Loucy (cell line): ENCODE measurements at regions not wholly inside any gene's neighbourhood (a gene's known extent, or its start where the extent isn't known, plus 50 kb on each side); places are given as distances from the start of the nearest gene placed in this dataset.

Experiments used
- H2AFZ ChIP-seq: fragments of 200-600 bp; sonication (generic); 2 replicates; pipeline ENCODE4 v1.6.0; 2016; ENCODE audit warnings: antibody characterized with exemption, mild to moderate bottlenecking, low read length, moderate library complexity
- H3F3A ChIP-seq: fragments of 200-600 bp; 2 replicates; pipeline ENCODE4 v1.6.0; 2016; ENCODE audit warnings: antibody characterized with exemption, low read depth, mild to moderate bottlenecking
- H3K27me3 ChIP-seq: fragments of 200-600 bp; sonication (generic); 2 replicates; pipeline ENCODE4 v1.6.1; 2014; ENCODE audit warnings: low read length, mild to moderate bottlenecking; ENCODE audit not compliant: insufficient read depth, poor library complexity, severe bottlenecking
- H3K36me3 ChIP-seq: fragments of 200-600 bp; sonication (generic); 2 replicates; pipeline ENCODE4 v1.6.1; 2016; ENCODE audit warnings: low read length; ENCODE audit not compliant: insufficient read depth
- H3K4me1 ChIP-seq: fragments of 200-600 bp; sonication (generic); 2 replicates; pipeline ENCODE4 v1.5.1; 2014; ENCODE audit warnings: low read length, mild to moderate bottlenecking; ENCODE audit not compliant: insufficient read depth, poor library complexity, severe bottlenecking
- H3K4me2 ChIP-seq: fragments of 200-600 bp; sonication (generic); 2 replicates; pipeline ENCODE4 v1.6.0; 2014; ENCODE audit warnings: antibody characterized with exemption, low read length, low read depth, mild to moderate bottlenecking; ENCODE audit not compliant: poor library complexity, severe bottlenecking
- H3K4me3 ChIP-seq: fragments of 200-600 bp; sonication (generic); 2 replicates; pipeline ENCODE4 v1.5.1; 2014; ENCODE audit warnings: low read length, mild to moderate bottlenecking, mixed read lengths; ENCODE audit not compliant: poor library complexity, severe bottlenecking
- H3K79me2 ChIP-seq: fragments of 200-600 bp; sonication (generic); 2 replicates; pipeline ENCODE4 v1.6.1; 2014; ENCODE audit warnings: low read length; ENCODE audit not compliant: insufficient read depth
- H3K9ac ChIP-seq: fragments of 200-600 bp; sonication (generic); 2 replicates; pipeline ENCODE4 v1.6.0; 2014; ENCODE audit warnings: mild to moderate bottlenecking, low read depth, low read length, moderate library complexity; ENCODE audit not compliant: poor library complexity, severe bottlenecking
- H3K9me2 ChIP-seq: fragments of 200-600 bp; sonication (generic); replicated peaks from 2 replicates; pipeline ENCODE4 v1.6.1; 2016; ENCODE audit warnings: low read depth, low read length, mixed read lengths
- H3K9me3 ChIP-seq: fragments of 200-600 bp; sonication (generic); 2 replicates; pipeline ENCODE4 v1.6.1; 2014; ENCODE audit warnings: mild to moderate bottlenecking, antibody characterized with exemption, low read length, low read depth; ENCODE audit not compliant: insufficient read depth
- H4K20me1 ChIP-seq: fragments of 200-600 bp; sonication (generic); 2 replicates; pipeline ENCODE4 v1.6.0; 2014; ENCODE audit warnings: antibody characterized with exemption, low read length, mild to moderate bottlenecking; ENCODE audit not compliant: insufficient read depth, poor library complexity, severe bottlenecking
- CTCF ChIP-seq: fragments of 200-600 bp; sonication (generic); conservative IDR thresholded peaks from 2 replicates; pipeline ENCODE4 v1.5.1; 2014; ENCODE audit warnings: mild to moderate bottlenecking, antibody characterized with exemption, low read length
- EZH2phosphoT487 ChIP-seq: fragments of 200-600 bp; IDR thresholded peaks from 2 replicates; pipeline ENCODE4 v1.6.1; 2018; ENCODE audit warnings: antibody characterized with exemption, mild to moderate bottlenecking, moderate library complexity, borderline replicate concordance

- Histone ChIP-seq H3K36me3 (no peaks in the 10 kb centered on the region), H3K9ac (no peak overlapping the region)
Observed at GRCh38 chr19:31902821-31903220, 442.6 kb upstream of the ZNF507 start.

GRCh38 chr19:31903979-31904378 is 441.4 kb upstream of the ZNF507 start:
- no peaks in the 10 kb centered on the region for H3K4me1 ChIP-seq
- no peaks in the 10 kb centered on the region for H3K79me2 ChIP-seq
- H2AFZ ChIP-seq, result no peak overlapping the region
- no peak overlapping the region for H3K9ac ChIP-seq
- no peaks in the 10 kb centered on the region for H3K27me3 ChIP-seq
- H3F3A ChIP-seq, result no peaks in the 10 kb centered on the region
- no peaks in the 10 kb centered on the region for H4K20me1 ChIP-seq
- no peaks in the 10 kb centered on the region for H3K36me3 ChIP-seq
- TF ChIP-seq CTCF (no peak), EZH2phosphoT487 (no peak)
- H3K4me3 ChIP-seq, result no peak overlapping the region
- peaks cover 5% of the 10 kb centered on the region; the same call in 1 of the 2 replicates for H3K9me3 ChIP-seq
- no peaks in the 10 kb centered on the region for H3K9me2 ChIP-seq
- H3K4me2 ChIP-seq, result no peak overlapping the region

More at GRCh38 chr19:31902821-31903220, 442.6 kb upstream of the ZNF507 start:
- Histone ChIP-seq H3K9me3 (peaks cover 5% of the 10 kb centered on the region; the same call in 1 of the 2 replicates), H3K27me3 (no peaks in the 10 kb centered on the region), H2AFZ (no peak overlapping the region), H4K20me1 (no peaks in the 10 kb centered on the region), H3K9me2 (no peaks in the 10 kb centered on the region), H3K4me1 (no peaks in the 10 kb centered on the region), H3F3A (no peaks in the 10 kb centered on the region), H3K4me2 (no peak overlapping the region), H3K79me2 (no peaks in the 10 kb centered on the region), H3K4me3 (no peak overlapping the region)
- TF ChIP-seq EZH2phosphoT487 (no peak), CTCF (no peak)

GRCh38 chr19:31906111-31906871 is 439.1 kb upstream of the ZNF507 start:
- Histone ChIP-seq H3K9ac (no peak overlapping the region), H3K4me2 (no peak overlapping the region), H3K9me2 (no peaks in the 10 kb centered on the region), H4K20me1 (no peaks in the 10 kb centered on the region), H3F3A (no peaks in the 10 kb centered on the region), H3K4me1 (no peaks in the 10 kb centered on the region), H2AFZ (no peak overlapping the region), H3K36me3 (no peaks in the 10 kb centered on the region), H3K9me3 (peaks cover 5% of the 10 kb centered on the region; the same call in 1 of the 2 replicates), H3K79me2 (no peaks in the 10 kb centered on the region), H3K4me3 (no peak overlapping the region), H3K27me3 (no peaks in the 10 kb centered on the region)
- no peak for TF ChIP-seq CTCF
- no peak for TF ChIP-seq EZH2phosphoT487
